HG02610 (cell line): ENCODE measurements at regions not wholly inside any gene's neighbourhood (a gene's known extent, or its start where the extent isn't known, plus 50 kb on each side); places are given as distances from the start of the nearest gene placed in this dataset.
"Not testable (repeated sequence)": the region's sequence is repeated elsewhere in the genome, so short reads cannot be mapped to it uniquely, and the experiment has no call there.

ENCODE experiments used
- ATAC-seq: cut with Tn5 transposase; IDR thresholded peaks from one replicate; pipeline ENCODE4 v1.9.1; 2021; ENCODE audit warnings: mild to moderate bottlenecking, moderate library complexity; ENCODE audit not compliant: unreplicated experiment

GRCh38 chr14:82029038-82029437 is 495.4 kb upstream of the SEL1L start:
- no peak for ATAC-seq

- no peak for ATAC-seq
These were observed 501.7 kb upstream of the SEL1L start for GRCh38 chr14:82035397-82035796.

GRCh38 chr14:82038066-82038465 is 504.4 kb upstream of the SEL1L start:
- ATAC-seq, result not testable (repeated sequence)

GRCh38 chr14:82045339-82045738 is 511.7 kb upstream of the SEL1L start:
- ATAC-seq, result no peak

GRCh38 chr14:82046512-82047226 is 513.0 kb upstream of the SEL1L start:
- ATAC-seq, result peak; percentile 75

- ATAC-seq, result no peak
These were observed 514.3 kb upstream of the SEL1L start for GRCh38 chr14:82047777-82048470.

- no peak for ATAC-seq
These were observed 519.1 kb upstream of the SEL1L start for GRCh38 chr14:82052778-82053177.

GRCh38 chr14:82055515-82056115 is 522.0 kb upstream of the SEL1L start:
- no peak for ATAC-seq

GRCh38 chr14:82060219-82060618 is 526.6 kb upstream of the SEL1L start:
- ATAC-seq, result no peak

GRCh38 chr14:82067221-82067875 is 533.7 kb upstream of the SEL1L start:
- ATAC-seq, result no peak

GRCh38 chr14:82070040-82070439 is 536.4 kb upstream of the SEL1L start:
- no peak for ATAC-seq

GRCh38 chr14:82070753-82071152 is 537.1 kb upstream of the SEL1L start:
- ATAC-seq, result no peak

GRCh38 chr14:82073547-82073946 is 539.9 kb upstream of the SEL1L start:
- ATAC-seq, result no peak

GRCh38 chr14:82075566-82075965 is 541.9 kb upstream of the SEL1L start:
- no peak for ATAC-seq

- ATAC-seq, result no peak
These were observed 545.9 kb upstream of the SEL1L start for GRCh38 chr14:82079553-82079952.

- ATAC-seq, result no peak
These were observed 546.7 kb upstream of the SEL1L start for GRCh38 chr14:82080370-82080769.

- ATAC-seq, result no peak
These were observed 551.2 kb upstream of the SEL1L start for GRCh38 chr14:82084813-82085212.

- ATAC-seq, result no peak
These were observed 557.4 kb upstream of the SEL1L start for GRCh38 chr14:82091097-82091496.

- no peak for ATAC-seq
These were observed 561.2 kb upstream of the SEL1L start for GRCh38 chr14:82094829-82095345.

GRCh38 chr14:82104013-82104412 is 570.4 kb upstream of the SEL1L start:
- ATAC-seq, result no peak

- no peak for ATAC-seq
These were observed 578.7 kb upstream of the SEL1L start for GRCh38 chr14:82112210-82112839.
